BJ (cell line): ENCODE measurements at regions not wholly inside any gene's neighbourhood (a gene's known extent, or its start where the extent isn't known, plus 50 kb on each side); places are given as distances from the start of the nearest gene placed in this dataset.

Source experiments
- CTCF ChIA-PET: fragments of 350-600 bp; formaldehyde crosslinking; extraction: SDS; loops from one replicate; lab custom pipeline; 2021; ENCODE audit warnings: antibody characterized with exemption, inconsistent platforms; lab: Yijun Ruan, JAX
- POLR2A ChIA-PET: fragments of 300-600 bp; sonication (Branson Sonifier 250); formaldehyde crosslinking; extraction: SDS; loops from one replicate; lab custom pipeline; 2021; ENCODE audit warnings: antibody characterized with exemption; lab: Charles Lee
- DNase-seq: peaks from one replicate; pipeline ENCODE4 v3.0.0-alpha.2; 2011; ENCODE audit warnings: low read depth
- H3K27me3 ChIP-seq: 2 replicates; pipeline ENCODE4 v1.6.0; 2011; ENCODE audit warnings: low read length; ENCODE audit not compliant: control insufficient read depth, insufficient read depth
- H3K36me3 ChIP-seq: 2 replicates; pipeline ENCODE4 v1.5.1; 2011; ENCODE audit warnings: low read length; ENCODE audit not compliant: control insufficient read depth, insufficient read depth
- H3K4me3 ChIP-seq: 2 replicates; pipeline ENCODE4 v1.5.1; 2011; ENCODE audit warnings: low read depth, mild to moderate bottlenecking, control low read depth, low read length
- CTCF ChIP-seq: IDR thresholded peaks from 2 replicates; pipeline ENCODE4 v1.5.1; 2011; ENCODE audit warnings: low read depth, mild to moderate bottlenecking, control low read depth, inconsistent platforms, low read length, moderate library complexity; ENCODE audit not compliant: insufficient read depth

- CTCF ChIA-PET, result no interaction called here
- no peaks in the 10 kb centered on the region for H3K27me3 ChIP-seq
- no peak for TF ChIP-seq CTCF
- H3K36me3 ChIP-seq, result no peaks in the 10 kb centered on the region
- no peak overlapping the region for H3K4me3 ChIP-seq
- POLR2A ChIA-PET, result no interaction called here
- DNase-seq, result peak; percentile 7
These were observed 406.3 kb upstream of the RGS17 start for GRCh38 chr6:153537422-153537821.

GRCh38 chr6:153526479-153526878 is 395.4 kb upstream of the RGS17 start:
- no peak for DNase-seq
- Histone ChIP-seq H3K27me3 (no peaks in the 10 kb centered on the region), H3K4me3 (no peak overlapping the region), H3K36me3 (no peaks in the 10 kb centered on the region)
- ChIA-PET CTCF (no interaction called here), POLR2A (no interaction called here)
- TF ChIP-seq CTCF, result no peak

GRCh38 chr6:153525998-153526397 is 394.9 kb upstream of the RGS17 start:
- no peaks in the 10 kb centered on the region for H3K36me3 ChIP-seq
- POLR2A ChIA-PET, result no interaction called here
- no peak for DNase-seq
- CTCF ChIA-PET, result no interaction called here
- no peak overlapping the region for H3K4me3 ChIP-seq
- TF ChIP-seq CTCF, result no peak
- no peaks in the 10 kb centered on the region for H3K27me3 ChIP-seq

- CTCF ChIA-PET, result no interaction called here
These were observed 392.3 kb upstream of the RGS17 start for GRCh38 chr6:153523390-153523789.

GRCh38 chr6:153511896-153512496 is 380.9 kb upstream of the RGS17 start:
- TF ChIP-seq CTCF, result peak; percentile 68
- H3K36me3 ChIP-seq, result no peaks in the 10 kb centered on the region
- no peak for DNase-seq
- ChIA-PET POLR2A (no interaction called here), CTCF (interaction anchor here (0.8 to 1.4 kb wide), 4 partner anchors 15 to 480 kb away, joined by 3 to 5 read pairs (median 4); no protein-coding TSS in a partner anchor)
- no peak overlapping the region for H3K4me3 ChIP-seq
- no peaks in the 10 kb centered on the region for H3K27me3 ChIP-seq

More at GRCh38 chr6:153523390-153523789, 392.3 kb upstream of the RGS17 start:
- DNase-seq, result no peak
- POLR2A ChIA-PET, result no interaction called here
- H3K4me3 ChIP-seq, result no peak overlapping the region
- no peaks in the 10 kb centered on the region for H3K36me3 ChIP-seq
- TF ChIP-seq CTCF, result no peak
- H3K27me3 ChIP-seq, result no peaks in the 10 kb centered on the region
